PC-9 (cell line): ENCODE measurements at regions not wholly inside any gene's neighbourhood (a gene's known extent, or its start where the extent isn't known, plus 50 kb on each side); places are given as distances from the start of the nearest gene placed in this dataset.

Experiments
- BruUV-seq: library from RNA; stranded (reverse); fragments of 400-500 nt; replicated peaks from 2 replicates; lab custom pipeline; 2021; lab: Mats Ljungman, UMichigan
- CTCF ChIA-PET: fragments of 300-600 bp; sonication (Branson Sonifier 250); formaldehyde crosslinking; loops from one replicate; lab custom pipeline; 2022; ENCODE audit warnings: antibody characterized with exemption; lab: Charles Lee
- POLR2A ChIA-PET: fragments of 300-600 bp; sonication (Branson Sonifier 250); formaldehyde crosslinking; loops from one replicate; lab custom pipeline; 2022; ENCODE audit warnings: antibody characterized with exemption; ENCODE audit not compliant: unreplicated experiment; lab: Charles Lee
- DNase-seq, 2 experiments: peaks; one replicate each; pipeline versions ENCODE4 v3.0.0 to v3.0.0-alpha.2; 2015 to 2022; ENCODE audit warnings: mixed read lengths in 1 of 2
- H2AFZ ChIP-seq: fragments of 200-600 bp; sonication (generic); 2 replicates; pipeline ENCODE4 v1.8.1; 2017; ENCODE audit warnings: antibody characterized with exemption
- H3F3A ChIP-seq: fragments of 200-600 bp; sonication (generic); 2 replicates; pipeline ENCODE4 v1.8.1; 2017; ENCODE audit warnings: antibody characterized with exemption, mild to moderate bottlenecking, low read depth; ENCODE audit not compliant: insufficient read depth
- H3K27ac ChIP-seq: fragments of 200-600 bp; sonication (generic); 2 replicates; pipeline ENCODE4 v1.6.1; 2016; ENCODE audit warnings: mixed run types
- H3K27me3 ChIP-seq: fragments of 200-600 bp; sonication (generic); 2 replicates; pipeline ENCODE4 v1.6.1; 2016; ENCODE audit warnings: low read depth, mixed run types; ENCODE audit not compliant: insufficient read depth
- H3K36me3 ChIP-seq: fragments of 200-600 bp; sonication (generic); 2 replicates; pipeline ENCODE4 v1.6.1; 2016; ENCODE audit warnings: low read depth, mixed run types
- H3K4me1 ChIP-seq: fragments of 200-600 bp; sonication (generic); replicated peaks from 2 replicates; pipeline ENCODE4 v1.6.1; 2016; ENCODE audit warnings: mixed run types; ENCODE audit not compliant: insufficient read depth
- H3K4me2 ChIP-seq: fragments of 200-600 bp; sonication (generic); 2 replicates; pipeline ENCODE4 v1.6.1; 2017; ENCODE audit warnings: mixed run types
- H3K4me3 ChIP-seq: fragments of 200-600 bp; sonication (generic); 2 replicates; pipeline ENCODE4 v1.6.1; 2016; ENCODE audit warnings: mixed run types
- H3K79me2 ChIP-seq: fragments of 200-600 bp; sonication (generic); 2 replicates; pipeline ENCODE4 v1.6.1; 2017; ENCODE audit warnings: low read depth, mixed run types
- H3K9me2 ChIP-seq: fragments of 200-600 bp; sonication (generic); 2 replicates; pipeline ENCODE4 v1.8.1; 2017; ENCODE audit warnings: mild to moderate bottlenecking; ENCODE audit not compliant: insufficient read depth
- H3K9me3 ChIP-seq: fragments of 200-600 bp; sonication (generic); 2 replicates; pipeline ENCODE4 v1.8.1; 2016; ENCODE audit warnings: low read depth; ENCODE audit not compliant: insufficient read depth
- H4K20me1 ChIP-seq: fragments of 200-600 bp; sonication (generic); 2 replicates; pipeline ENCODE4 v1.8.1; 2017; ENCODE audit not compliant: insufficient read depth
- CTCF ChIP-seq: fragments of 200-600 bp; sonication (generic); conservative IDR thresholded peaks from 2 replicates; pipeline ENCODE4 v1.6.1; 2017; ENCODE audit warnings: mixed run types, antibody characterized with exemption, mild to moderate bottlenecking, moderate library complexity
- EZH2 ChIP-seq: fragments of 200-600 bp; sonication (generic); IDR thresholded peaks from 2 replicates; pipeline ENCODE4 v1.8.0; 2017; ENCODE audit warnings: antibody characterized with exemption, low read depth
- intact Hi-C: fragments of 100-400 bp; cut with micrococcal nuclease; formaldehyde crosslinking; loops from one replicate; pipeline ENCODE4 v1.10.0; 2022; ENCODE audit not compliant: unreplicated experiment

GRCh38 chr22:44597616-44598015 is 99.6 kb upstream of the RTL6 start:
- Histone ChIP-seq H3K4me1 (peaks cover 7% of the 10 kb centered on the region; the same call in 1 of the 2 replicates), H3K27me3 (peaks cover 11% of the 10 kb centered on the region; the same call in 1 of the 2 replicates), H3K4me2 (no peak overlapping the region), H4K20me1 (no peaks in the 10 kb centered on the region), H3K79me2 (no peaks in the 10 kb centered on the region), H3K4me3 (no peak overlapping the region), H3K9me2 (no peaks in the 10 kb centered on the region), H3F3A (no peaks in the 10 kb centered on the region), H3K36me3 (no peaks in the 10 kb centered on the region), H3K9me3 (no peaks in the 10 kb centered on the region), H3K27ac (no peak overlapping the region), H2AFZ (no peak overlapping the region)
- BruUV-seq = no TSS peak
- no peak for DNase-seq
- CTCF ChIA-PET = no interaction called here
- POLR2A ChIA-PET = no interaction called here
- TF ChIP-seq EZH2 (no peak), CTCF (no peak)
- intact Hi-C loops = no loop called here

GRCh38 chr22:44596396-44597125 is 98.5 kb upstream of the RTL6 start:
- Histone ChIP-seq H2AFZ (no peak overlapping the region), H3F3A (no peaks in the 10 kb centered on the region), H3K4me3 (no peak overlapping the region), H3K27ac (no peak overlapping the region), H3K27me3 (peaks cover 11% of the 10 kb centered on the region; the same call in 1 of the 2 replicates), H3K4me2 (no peak overlapping the region), H3K79me2 (no peaks in the 10 kb centered on the region), H3K36me3 (no peaks in the 10 kb centered on the region), H3K4me1 (peaks cover 7% of the 10 kb centered on the region; the same call in 1 of the 2 replicates), H3K9me2 (no peaks in the 10 kb centered on the region), H3K9me3 (no peaks in the 10 kb centered on the region), H4K20me1 (no peaks in the 10 kb centered on the region)
- ChIA-PET POLR2A (no interaction called here), CTCF (no interaction called here)
- DNase-seq = no peak
- intact Hi-C loops = no loop called here
- no peak for TF ChIP-seq CTCF
- no peak for TF ChIP-seq EZH2
- BruUV-seq = no TSS peak

- TF ChIP-seq EZH2 (no peak), CTCF (no peak)
- no peak overlapping the region for H2AFZ ChIP-seq
- ChIA-PET CTCF (interaction anchor here (0.6 kb wide), 1 partner anchor 40 kb away, joined by 4 read pairs; no protein-coding TSS in a partner anchor), POLR2A (no interaction called here)
- no peaks in the 10 kb centered on the region for H3K36me3 ChIP-seq
- H3K27ac ChIP-seq = no peak overlapping the region
- H3K4me1 ChIP-seq = peaks cover 7% of the 10 kb centered on the region; the same call in 1 of the 2 replicates
- H3K79me2 ChIP-seq = no peaks in the 10 kb centered on the region
- no peaks in the 10 kb centered on the region for H4K20me1 ChIP-seq
- no peaks in the 10 kb centered on the region for H3F3A ChIP-seq
- no peaks in the 10 kb centered on the region for H3K9me3 ChIP-seq
- no peak for DNase-seq
- no TSS peak for BruUV-seq
- no peak overlapping the region for H3K4me3 ChIP-seq
- intact Hi-C loops = no loop called here
- H3K9me2 ChIP-seq = no peaks in the 10 kb centered on the region
- peaks cover 11% of the 10 kb centered on the region; the same call in 1 of the 2 replicates for H3K27me3 ChIP-seq
- H3K4me2 ChIP-seq = no peak overlapping the region
These were observed 97.9 kb upstream of the RTL6 start for GRCh38 chr22:44595841-44596341.
